NCI-H748 treated with DMSO at 0.1 percent for 48 hours (cell line): ENCODE measurements at regions not wholly inside any gene's neighbourhood (a gene's known extent, or its start where the extent isn't known, plus 50 kb on each side); places are given as distances from the start of the nearest gene placed in this dataset.

Experiments
- DNase-seq: peaks from one replicate; lab custom pipeline; 2025; lab: John Stamatoyannopoulos, UW

DNA sequence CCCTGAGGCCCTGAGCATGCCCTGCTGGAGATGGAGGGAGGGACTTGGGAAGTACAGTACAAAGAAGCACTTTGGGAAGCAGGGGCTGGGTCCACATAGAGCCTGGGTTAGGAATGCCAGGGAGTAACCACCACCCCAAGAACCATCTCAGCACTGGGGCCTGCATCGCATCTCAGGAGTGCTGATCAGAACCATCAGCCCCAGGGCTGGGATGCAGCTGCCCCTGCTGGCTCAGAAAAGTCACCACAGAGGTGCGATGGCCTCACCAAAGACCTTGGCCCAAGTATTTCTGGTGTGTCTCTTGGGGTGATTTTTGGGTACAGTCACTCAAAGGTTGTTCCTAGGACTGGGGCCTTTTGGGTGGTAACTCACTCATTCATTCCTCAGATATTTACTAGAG, 236.8 kb upstream of the MVB12B start:
- no peak for DNase-seq

DNA sequence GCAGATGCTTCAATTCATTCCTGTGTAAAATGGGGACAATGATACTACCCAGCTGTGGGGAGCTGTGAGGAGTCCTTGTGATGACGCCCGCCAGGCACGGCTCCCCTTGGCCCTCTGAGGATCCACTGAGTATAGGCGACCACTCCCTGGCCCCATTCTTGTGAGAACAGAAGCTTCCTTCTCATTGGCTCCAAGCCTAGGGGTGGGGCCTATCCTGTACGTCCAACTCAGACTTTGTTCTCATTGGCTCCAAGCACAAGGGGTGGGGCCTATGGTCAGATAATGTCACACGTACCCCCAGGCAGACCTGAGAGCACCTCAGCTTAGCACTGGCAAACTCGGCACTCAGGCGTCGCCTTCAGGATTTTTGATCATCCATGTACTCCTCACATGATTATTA, 232.9 kb upstream of the MVB12B start:
- DNase-seq, result no peak

DNA sequence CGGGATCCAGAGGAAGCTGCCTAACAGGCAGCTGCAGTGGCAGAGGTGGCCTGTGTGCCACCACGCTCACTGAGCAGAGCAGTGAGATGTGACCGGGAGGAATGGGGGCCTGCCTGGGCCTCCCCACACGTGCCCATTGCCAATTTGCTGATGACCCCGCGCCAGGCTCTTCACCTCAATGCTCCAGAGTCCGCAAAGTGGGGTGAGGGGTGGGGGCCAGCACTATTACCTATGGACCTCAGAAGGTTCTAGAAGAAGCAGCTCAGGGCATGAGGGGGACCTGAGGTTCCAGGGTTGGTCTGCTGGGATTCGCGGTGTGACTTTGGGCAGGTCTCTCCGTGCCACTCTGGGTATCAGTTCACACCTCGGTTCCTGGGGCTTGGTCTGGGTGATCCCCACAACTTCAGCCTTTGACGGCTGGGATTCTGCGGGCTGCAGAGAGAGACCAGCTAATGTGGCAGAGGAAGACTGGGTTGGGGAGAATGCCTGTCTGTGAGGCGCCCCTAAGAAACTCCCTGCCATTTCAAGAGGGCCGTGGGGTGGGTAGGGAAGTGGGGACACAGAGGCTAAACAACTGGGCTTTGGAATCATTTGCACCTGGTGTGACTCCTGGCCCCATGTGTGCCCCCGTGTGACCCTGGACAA, 231.0 kb upstream of the MVB12B start:
- DNase-seq, result no peak

DNA sequence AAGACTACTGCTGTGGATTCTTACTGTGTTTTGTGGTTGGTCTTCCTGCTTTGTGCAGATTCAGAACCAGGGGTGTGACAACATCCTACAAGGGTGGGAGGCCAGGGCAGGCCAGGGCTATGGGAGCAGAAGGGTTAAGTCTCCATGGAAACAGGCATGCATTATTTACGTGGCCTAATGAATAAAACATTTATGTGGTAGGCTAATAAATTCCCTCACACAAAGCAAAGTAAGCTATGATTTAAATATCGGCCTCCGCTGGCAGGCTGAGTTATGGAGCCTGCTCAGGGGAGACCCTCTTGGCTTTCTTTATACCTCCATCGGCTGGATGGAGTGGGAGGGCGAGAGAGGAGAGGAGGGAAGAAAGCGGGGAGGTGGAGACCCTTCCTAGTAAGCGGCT, 230.3 kb upstream of the MVB12B start:
- DNase-seq, result no peak

DNA sequence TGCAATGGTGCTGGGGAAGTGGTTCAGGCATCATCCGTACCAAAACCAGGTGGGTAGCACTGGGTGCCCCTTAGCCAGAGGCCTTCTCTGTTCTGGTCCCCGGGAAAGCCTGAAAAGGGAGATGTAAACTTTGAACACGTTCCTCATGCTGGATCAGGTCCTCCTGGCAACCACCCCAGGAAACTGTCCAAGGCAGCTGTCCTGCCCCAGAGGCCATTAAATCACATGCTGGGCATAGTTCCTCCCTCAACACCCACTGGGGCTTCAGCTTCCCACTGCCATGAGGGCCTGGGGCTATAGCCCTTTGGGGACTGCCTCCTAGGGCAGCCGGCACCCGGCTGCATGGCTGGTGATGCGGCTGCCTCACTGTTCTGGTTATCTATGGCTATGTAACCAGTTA, 228.9 kb upstream of the MVB12B start:
- no peak for DNase-seq

DNA sequence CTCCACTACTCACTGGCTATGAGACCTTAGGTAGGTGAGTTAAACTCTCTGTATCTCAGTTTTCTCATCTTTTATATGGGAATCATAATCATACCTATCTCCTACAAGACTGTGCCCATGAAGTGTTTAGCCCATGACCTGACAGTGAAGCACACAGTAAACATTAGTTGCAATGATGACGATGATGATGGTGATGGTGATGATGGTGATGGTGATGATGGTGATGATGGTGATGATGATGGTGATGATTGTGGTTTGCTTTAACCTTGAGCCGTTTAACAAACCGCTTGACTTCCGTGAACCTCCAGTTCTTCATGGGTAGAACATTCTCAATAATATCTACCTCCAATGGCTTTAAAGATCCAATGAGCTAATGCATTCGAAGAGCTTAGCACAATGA, 220.2 kb upstream of the MVB12B start:
- DNase-seq, result no peak

DNA sequence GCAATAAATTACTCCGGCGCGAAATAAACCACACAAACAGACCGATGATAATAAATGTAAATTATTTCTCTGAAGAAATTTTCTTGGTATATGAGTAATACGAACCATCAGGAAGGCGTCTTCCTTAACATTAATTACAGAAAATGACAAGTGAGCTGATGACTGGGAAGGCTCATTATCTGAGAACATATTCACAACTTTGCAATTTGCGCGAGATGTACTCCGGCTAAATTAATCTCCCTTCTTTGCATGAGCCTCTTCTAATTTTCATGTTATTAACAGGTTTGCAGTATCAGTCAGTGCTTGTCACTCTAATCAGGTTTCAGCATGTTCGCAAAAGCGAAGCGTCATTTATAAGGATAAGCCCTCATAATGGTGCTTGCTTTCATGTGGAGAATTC, 218.9 kb upstream of the MVB12B start:
- no peak for DNase-seq

DNA sequence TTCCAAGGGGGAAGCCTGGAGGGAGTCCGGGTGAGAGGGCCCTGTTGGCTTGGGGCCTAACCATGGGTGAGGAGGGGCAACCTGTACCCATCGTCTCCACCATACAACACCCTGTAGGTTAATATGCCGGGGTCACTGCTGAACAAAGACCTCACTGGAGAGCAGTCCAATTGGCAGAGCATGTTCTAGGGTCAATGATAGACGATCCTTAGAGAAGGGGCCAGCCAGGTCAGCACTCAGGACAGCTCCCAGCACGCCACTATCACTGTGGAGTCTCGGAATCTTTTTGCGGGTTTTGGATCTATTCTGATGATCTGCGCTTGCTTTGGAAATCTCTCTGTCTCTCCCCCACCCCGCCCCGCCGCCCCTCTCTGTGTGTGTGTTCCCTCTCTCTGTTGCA, 218.4 kb upstream of the MVB12B start:
- DNase-seq, result no peak

DNA sequence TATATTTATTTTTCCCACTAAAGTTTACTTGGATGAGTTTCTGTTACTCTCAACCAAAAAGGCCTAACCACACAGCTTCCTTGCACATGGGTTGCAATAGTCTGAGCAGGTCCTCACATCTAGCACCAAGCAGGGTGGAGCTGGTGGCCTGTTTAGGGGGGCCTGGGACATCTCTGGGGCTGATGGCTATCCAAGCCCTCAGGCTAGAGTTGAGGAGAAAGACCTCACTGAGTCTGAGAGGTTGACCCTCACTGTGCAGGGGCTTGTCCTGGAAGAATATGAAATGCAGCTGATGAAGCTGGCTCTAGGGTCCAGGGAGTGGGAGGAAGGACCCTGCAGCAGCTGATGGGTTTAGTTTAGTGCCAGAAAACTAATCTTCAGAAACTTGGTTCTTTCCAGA, 217.1 kb upstream of the MVB12B start:
- no peak for DNase-seq

DNA sequence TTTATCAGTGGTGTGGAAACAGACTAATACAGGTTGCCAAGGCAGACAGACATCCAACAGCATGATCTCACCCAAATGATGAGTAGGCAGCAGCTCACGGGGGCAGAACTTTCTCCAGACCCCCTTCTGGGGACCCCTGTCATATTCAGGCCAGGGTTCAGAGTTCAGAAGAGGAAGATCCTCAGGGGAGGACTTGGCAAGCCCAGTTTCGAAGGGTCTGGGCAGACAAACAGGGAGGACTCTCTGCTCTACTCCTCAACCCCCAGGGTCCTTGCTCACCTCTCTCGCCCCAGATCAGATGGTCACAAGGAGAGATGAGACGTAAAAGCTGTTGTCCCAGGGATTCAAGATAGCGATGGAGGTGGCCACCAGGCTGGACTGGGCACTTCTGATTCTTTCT, 215.1 kb upstream of the MVB12B start:
- no peak for DNase-seq

DNA sequence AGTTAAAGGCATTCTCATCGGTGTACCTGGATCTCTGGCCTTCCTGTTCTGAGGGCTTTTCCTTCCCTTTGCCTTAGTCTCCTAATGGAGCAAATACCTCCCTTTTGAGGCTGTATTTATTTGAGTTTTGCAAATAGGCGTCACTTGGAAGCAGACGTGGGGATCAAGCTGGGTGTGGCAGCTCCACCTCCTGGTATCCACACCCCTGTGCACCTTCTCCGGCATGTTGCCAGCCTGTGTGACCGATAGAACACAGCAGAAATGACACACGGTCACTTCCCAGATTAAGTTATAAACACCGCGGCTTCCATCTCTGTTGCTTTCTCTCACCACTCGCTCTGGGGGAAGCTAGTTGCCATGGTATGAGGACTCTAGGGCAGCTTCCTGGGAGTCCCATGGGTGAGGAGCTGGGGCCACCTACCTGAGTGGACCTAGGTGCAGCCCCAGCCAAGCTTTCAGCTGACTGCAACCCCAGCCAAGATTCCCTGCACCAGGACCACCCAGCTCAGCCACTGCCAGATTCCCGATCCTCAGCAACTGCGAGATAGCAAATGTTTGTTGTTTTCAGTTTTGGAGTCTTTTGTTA, 214.4 kb upstream of the MVB12B start:
- DNase-seq, result no peak

DNA sequence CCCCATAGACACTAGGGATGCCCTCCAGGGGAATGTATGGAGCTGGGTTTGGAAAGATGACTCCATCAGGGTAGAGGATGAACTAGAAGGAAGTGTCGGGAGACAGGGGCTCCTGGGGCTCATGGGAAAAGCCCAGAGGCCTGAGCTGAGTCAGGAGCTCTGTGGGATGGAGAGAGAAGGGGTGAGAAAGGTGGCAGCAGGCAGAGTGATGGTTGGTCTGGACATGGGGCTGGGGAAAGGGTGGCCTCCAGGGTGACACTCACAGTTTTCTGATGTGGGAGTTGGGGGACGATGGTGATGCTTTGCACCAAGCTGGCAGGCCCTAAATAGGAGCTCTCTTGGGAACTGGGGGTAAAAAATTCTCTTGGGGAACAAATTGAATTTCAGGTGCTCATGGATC, 213.5 kb upstream of the MVB12B start:
- DNase-seq, result no peak

DNA sequence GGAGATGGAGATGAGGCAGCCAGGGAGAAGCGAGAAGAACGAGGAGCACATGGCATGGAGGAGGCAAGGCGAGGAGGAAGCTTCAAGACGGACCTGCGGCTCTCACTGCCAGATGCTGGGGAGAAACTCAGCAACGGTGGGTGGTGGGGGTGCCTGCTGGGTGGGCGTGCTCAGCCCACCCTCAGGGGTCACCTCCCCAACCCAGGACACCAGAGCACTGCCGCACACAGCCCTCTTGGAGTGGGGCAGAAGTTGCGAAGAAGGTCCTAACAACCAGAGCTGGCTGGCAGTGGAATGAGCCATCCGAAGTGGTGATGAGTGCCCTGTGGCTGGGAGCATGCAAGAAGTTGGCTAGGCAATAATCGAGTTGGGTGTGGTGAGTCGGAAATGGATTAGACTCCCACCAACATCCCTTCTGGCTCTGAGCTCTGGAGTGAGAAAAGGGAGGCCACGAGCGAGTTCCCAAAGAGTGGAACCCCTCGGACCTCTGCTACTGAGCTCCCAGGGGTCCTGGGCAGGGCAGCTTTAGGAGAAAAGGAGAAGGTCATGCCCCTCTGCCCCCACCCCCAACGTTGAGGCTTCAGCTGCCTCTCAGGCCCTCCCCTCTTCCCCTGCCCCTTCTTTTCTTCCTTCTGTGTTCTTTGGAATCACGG, 212.7 kb upstream of the MVB12B start:
- DNase-seq, result no peak

DNA sequence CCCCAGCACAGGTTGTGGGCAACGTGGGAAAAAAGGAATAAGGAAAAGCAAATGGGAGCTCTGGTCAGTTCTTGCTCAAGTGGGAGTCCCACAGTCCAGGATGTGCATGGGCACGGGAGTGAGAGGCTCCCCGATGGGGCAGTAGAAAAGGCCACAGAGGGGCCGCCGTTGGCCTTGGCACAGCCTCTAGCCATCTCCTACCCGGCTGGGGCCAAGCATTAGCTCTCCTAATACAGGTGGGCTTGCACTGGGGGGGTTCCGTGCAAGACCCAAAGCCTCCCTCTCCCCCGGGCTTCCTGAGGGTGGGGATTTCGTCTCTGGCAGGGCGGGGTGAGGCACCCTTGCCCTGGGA, 212.2 kb upstream of the MVB12B start:
- DNase-seq, result no peak

DNA sequence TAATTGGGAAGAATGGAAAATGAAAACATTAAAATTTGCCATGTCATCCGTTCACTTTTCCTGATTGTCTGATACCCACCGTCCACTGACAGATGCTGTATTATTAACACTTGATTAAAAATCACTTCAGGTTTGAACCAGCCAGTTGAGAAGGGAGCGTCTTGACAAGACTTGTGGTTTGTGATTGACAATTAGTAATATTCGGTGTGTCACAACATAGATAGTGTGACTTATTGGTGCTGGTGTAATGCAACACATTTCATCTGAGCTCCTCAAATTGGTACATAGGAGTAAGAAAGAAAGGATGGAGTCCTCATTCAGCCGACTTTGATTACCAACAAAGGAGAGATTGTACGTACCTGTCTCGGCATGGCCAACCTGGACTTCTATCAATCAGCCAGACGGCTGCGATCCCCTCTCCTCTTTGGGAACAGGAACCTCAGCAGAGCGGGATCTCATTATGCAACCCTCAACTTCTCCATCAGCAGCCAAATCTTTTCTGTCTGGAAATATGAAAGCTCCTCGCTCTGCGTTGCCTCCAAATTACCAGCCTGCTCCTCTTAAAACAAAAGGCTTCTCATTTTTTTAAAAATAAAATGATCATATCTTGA, 211.7 kb upstream of the MVB12B start:
- no peak for DNase-seq

DNA sequence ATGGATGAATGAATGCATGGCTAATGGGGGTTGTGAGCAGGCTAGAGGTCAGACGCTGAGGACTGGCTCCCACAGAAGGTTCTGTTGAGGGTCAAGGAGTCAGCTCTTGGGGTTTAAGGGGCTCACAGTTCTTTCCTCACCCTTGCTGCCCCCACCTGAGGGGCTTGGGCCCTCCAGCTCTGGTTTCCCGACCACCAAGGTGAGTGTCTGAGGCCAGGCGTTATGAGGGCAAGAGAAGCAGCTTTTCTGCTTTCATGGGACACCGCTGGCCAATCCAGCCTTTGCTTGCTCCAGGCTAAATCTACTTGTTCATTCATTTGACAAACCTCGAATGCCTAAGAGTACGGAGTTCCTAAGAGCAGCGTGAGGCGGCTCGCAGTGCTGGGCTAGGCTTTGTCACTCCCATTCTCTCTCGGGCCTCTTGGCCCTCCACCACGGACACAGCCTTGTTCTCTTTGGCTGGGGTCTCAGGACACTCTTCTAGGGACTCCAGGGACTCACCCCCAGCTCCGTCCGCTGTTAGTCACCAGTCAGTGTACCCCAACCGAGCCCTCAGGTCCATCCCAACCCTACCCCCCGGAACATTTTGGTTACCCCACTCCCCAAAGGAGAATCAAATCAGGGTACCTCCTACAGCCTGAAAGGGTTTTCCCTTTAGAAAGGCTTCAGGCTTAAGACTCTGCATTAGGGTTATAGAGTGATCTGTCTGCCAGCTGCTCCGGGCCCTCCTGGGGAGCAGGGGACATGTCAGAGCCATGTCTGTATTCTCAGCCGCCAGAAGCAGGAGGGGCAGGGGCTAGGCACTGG, 210.1 kb upstream of the MVB12B start:
- no peak for DNase-seq

DNA sequence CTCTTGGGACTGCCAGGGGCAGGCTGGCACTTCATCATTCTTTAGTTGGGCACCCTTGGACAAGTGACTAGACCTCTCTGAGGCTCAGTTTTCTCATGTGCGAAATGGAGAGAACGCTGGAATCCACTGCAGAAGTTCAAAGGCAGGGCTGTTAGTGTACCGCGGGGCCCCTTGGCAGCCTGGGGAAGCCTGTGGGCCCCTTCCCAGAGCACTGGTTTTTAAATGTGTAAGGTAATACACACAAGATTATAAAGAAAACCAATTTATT, 209.5 kb upstream of the MVB12B start:
- DNase-seq, result no peak

DNA sequence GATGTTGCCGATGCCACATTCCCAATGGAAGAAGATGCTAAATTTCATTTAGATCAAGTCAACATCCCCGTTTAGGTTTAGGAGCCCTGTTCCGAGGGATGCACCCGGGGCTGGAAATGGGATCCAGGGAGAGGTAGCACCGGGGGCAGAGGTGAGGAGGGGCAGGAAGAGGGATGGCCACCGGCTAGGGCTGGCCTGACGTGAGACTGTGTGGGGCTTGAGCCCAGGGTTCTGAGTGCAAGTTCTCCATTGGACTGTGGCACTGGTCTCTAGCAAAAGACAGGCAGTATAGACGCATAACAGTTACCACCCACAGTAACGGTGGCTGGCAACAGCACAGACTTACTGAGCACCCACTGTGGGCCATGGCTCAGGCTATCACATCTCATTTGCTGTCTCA, 209.0 kb upstream of the MVB12B start:
- DNase-seq, result no peak

DNA sequence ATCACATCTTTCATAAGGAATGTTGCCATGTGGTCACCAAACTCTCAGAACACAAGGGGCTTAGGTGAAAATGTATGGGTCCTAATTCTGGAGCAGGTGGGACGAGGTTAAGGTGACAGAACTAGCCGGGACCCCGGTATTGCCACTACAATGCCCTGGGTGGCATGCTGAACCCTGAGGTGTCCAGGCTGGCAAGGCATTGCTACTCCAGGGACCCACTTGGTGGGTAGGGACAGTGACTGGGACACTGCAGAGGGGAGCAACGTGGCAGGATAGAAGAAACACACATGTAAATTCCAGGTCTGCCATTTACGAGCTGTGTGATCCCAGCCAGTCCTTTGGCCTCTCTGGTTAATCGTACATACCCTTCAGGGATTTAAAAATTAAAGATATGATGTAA, 206.9 kb upstream of the MVB12B start:
- DNase-seq, result no peak

DNA sequence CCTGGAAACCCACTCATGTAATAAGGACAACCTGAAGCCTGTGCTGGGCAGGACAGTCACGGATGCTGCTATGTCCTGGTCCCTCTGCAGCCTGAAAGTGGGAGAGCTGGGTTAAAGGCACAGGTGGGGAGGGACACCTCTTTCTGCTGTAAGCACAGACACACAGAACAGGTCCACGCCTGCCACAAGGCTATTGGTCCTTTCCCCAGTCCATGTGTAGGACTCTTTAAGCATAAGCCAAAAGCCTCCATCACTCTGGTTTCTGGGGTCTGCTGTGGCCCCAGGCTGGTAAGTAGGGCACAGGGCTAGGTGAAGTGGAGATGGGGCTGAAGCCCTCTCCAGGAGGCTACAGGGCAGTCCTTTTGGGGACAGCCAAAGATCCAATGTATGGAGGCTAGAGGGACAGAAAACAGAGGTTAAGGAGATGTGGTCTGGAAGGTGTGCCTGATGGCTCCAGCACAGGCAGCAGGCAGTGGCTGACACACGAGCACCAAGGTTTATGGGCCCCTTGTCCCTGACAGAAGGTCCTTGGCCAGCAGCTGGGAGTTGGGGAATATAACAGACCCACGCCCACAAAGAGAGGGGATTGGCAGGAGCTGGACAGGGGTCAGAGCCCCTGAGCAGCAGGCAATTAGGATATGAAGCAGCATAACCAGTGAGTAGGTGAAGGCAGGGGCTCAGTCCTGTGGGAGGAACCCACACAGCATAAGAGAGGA, 203.6 kb upstream of the MVB12B start:
- DNase-seq, result no peak

DNA sequence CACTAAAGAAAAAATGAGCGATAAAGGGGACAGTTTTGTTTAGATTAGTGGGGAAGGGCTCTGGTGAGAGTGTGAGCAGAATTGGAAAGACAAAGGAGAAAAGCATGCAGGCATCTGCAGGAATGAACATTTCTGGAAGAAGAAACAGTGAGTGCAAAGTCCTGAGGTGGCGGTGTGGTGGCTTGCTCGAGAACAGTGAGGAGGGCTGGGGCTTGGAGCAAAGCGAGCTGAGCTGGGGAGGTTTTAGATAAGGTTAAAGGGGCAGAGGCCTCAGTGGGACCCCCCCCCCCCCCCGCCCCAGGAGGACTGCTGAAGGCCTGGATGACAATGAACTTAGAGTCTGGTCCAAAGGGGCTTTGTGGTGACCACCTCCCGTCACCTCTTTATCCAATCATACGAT, 202.7 kb upstream of the MVB12B start:
- no peak for DNase-seq

DNA sequence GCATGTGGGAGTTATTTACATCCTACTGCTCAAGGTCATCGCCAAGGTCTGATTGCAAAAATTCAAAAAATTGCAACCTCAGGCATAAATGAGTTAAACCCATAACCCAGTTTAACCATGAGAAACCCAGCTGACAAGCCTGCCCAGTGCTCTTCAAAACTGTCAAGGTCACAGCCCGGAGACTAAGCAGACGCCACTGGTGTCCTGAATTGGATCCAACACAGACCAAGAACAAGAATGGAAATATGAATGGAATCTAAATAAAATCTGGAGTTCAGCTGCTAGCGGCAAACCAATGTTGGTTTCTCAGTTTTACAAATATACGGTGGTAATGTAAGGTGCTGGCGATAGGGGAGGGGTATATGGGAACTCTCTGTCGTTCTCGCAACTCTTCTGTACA, 201.5 kb upstream of the MVB12B start:
- DNase-seq, result no peak
